ENCODE measurements at regions not wholly inside any gene's neighbourhood (a gene's known extent, or its start where the extent isn't known, plus 50 kb on each side); places are given as distances from the start of the nearest gene placed in this dataset.

GRCh38 chr14:25909045-25909747 lies 688.6 kb downstream of the NOVA1 start:
- Histone ChIP-seq H3K36me3 (ENCODE audit: control insufficient read depth in 1 of 2, insufficient read depth in 2 of 2, low read length in 2 of 2) (no peaks in the 10 kb centered on the region), H4K12ac (ENCODE audit: low read depth, low read length) (no peak overlapping the region), H2BK120ac (ENCODE audit: insufficient read depth, low read length, poor library complexity) (no peak overlapping the region), H3K14ac (ENCODE audit: low read length) (no peak overlapping the region), H3K4ac (ENCODE audit: low read depth, low read length) (no peak overlapping the region), H3K4me2 (ENCODE audit: low read length) (no peak overlapping the region), H3K27ac (ENCODE audit: low read depth, low read length) (no peak overlapping the region), H2BK12ac (ENCODE audit: low read length) (no peak overlapping the region), H3K79me1 (ENCODE audit: low read length) (no peaks in the 10 kb centered on the region), H2AK5ac (ENCODE audit: low read length) (no peak overlapping the region), H3K18ac (ENCODE audit: low read length) (no peak overlapping the region), H3K23ac (ENCODE audit: low read length) (no peak overlapping the region), H2AFZ (ENCODE audit: insufficient read depth, low read length, poor library complexity) (no peak overlapping the region), H3K4me1 (ENCODE audit: control insufficient read depth in 1 of 2, insufficient read depth in 2 of 2, low read length in 2 of 2) (no peaks in the 10 kb centered on the region), H3K9me3 (ENCODE audit: insufficient read depth, low read depth, low read length) (no peaks in the 10 kb centered on the region), H3K9ac (ENCODE audit: low read length) (no peak overlapping the region), H3K79me2 (ENCODE audit: control insufficient read depth, insufficient read depth, low read length, poor library complexity) (no peaks in the 10 kb centered on the region), H3K27me3 (ENCODE audit: insufficient read depth, low read length) (no peaks in the 10 kb centered on the region), H2BK5ac (ENCODE audit: low read depth, low read length, poor library complexity) (no peak overlapping the region), H4K91ac (ENCODE audit: low read depth, low read length) (no peak overlapping the region), H3K4me3 (ENCODE audit: low read depth, low read length) (no peak overlapping the region), H4K8ac (ENCODE audit: low read depth, low read length) (no peak overlapping the region)
- WGBS (ENCODE audit: extremely low coverage, insufficient coverage, insufficient read length): no CpG with 5 or more reads among the region's 11 CpGs
- DNase-seq: no peak

DNA sequence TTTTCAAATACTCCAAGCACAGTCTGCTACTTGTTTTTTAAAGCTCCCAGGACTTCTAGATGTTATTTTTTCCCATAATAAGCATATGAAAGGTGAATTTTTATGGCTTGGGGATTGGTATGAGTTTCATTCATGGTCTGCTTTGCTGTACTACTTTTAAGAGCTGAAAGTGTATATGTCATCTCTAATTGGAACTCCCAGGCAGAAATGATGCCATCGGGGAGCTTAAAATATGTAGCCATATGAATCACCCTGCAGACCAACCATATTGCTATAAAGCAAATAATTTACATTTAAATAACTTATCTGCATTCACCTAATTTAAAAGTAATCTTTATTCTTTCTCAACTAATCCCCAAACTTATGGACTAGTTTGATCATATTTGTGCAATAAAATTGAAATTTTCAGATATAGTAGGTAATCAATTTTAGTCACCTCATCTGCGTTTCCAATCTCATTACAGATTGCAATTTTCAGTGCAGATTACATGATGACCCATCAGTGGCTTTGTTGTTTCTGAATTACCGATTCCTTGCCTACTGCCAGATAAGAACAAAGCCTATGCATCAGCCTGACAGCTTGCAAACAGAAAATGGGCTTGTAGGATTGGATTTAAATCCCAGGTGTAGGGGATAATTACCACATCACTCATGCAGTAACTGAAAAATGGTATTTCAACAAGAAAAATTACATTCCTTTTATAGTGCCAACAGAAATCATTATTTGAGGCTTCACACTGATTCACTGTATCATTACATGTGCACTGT lies 689.4 kb downstream of the NOVA1 start:
- H3K23ac ChIP-seq (ENCODE audit: low read length): no peak overlapping the region
- H2BK12ac ChIP-seq (ENCODE audit: low read length): no peak overlapping the region
- H3K27ac ChIP-seq (ENCODE audit: low read depth, low read length): no peak overlapping the region
- no peaks in the 10 kb centered on the region for H3K79me2 ChIP-seq (ENCODE audit: control insufficient read depth, insufficient read depth, low read length, poor library complexity)
- no peak overlapping the region for H4K12ac ChIP-seq (ENCODE audit: low read depth, low read length)
- H3K79me1 ChIP-seq (ENCODE audit: low read length): no peaks in the 10 kb centered on the region
- WGBS (ENCODE audit: extremely low coverage, insufficient coverage, insufficient read length): no CpG with 5 or more reads among the region's 3 CpGs
- H4K91ac ChIP-seq (ENCODE audit: low read depth, low read length): no peak overlapping the region
- no peaks in the 10 kb centered on the region for H3K4me1 ChIP-seq (ENCODE audit: control insufficient read depth in 1 of 2, insufficient read depth in 2 of 2, low read length in 2 of 2)
- no peaks in the 10 kb centered on the region for H3K36me3 ChIP-seq (ENCODE audit: control insufficient read depth in 1 of 2, insufficient read depth in 2 of 2, low read length in 2 of 2)
- H3K9me3 ChIP-seq (ENCODE audit: insufficient read depth, low read depth, low read length): no peaks in the 10 kb centered on the region
- no peak overlapping the region for H3K4ac ChIP-seq (ENCODE audit: low read depth, low read length)
- no peak overlapping the region for H2BK5ac ChIP-seq (ENCODE audit: low read depth, low read length, poor library complexity)
- no peak overlapping the region for H2BK120ac ChIP-seq (ENCODE audit: insufficient read depth, low read length, poor library complexity)
- no peak overlapping the region for H2AFZ ChIP-seq (ENCODE audit: insufficient read depth, low read length, poor library complexity)
- H3K18ac ChIP-seq (ENCODE audit: low read length): no peak overlapping the region
- no peak overlapping the region for H2AK5ac ChIP-seq (ENCODE audit: low read length)
- H3K27me3 ChIP-seq (ENCODE audit: insufficient read depth, low read length): no peaks in the 10 kb centered on the region
- H3K4me2 ChIP-seq (ENCODE audit: low read length): no peak overlapping the region
- no peak overlapping the region for H3K4me3 ChIP-seq (ENCODE audit: low read depth, low read length)
- H3K9ac ChIP-seq (ENCODE audit: low read length): no peak overlapping the region
- no peak overlapping the region for H3K14ac ChIP-seq (ENCODE audit: low read length)
- DNase-seq: no peak
- H4K8ac ChIP-seq (ENCODE audit: low read depth, low read length): no peak overlapping the region

- no peak for DNase-seq
- no peak overlapping the region for H3K4me2 ChIP-seq (ENCODE audit: low read length)
- no peaks in the 10 kb centered on the region for H3K9me3 ChIP-seq (ENCODE audit: insufficient read depth, low read depth, low read length)
- no peak overlapping the region for H3K14ac ChIP-seq (ENCODE audit: low read length)
- H2BK12ac ChIP-seq (ENCODE audit: low read length): no peak overlapping the region
- H3K18ac ChIP-seq (ENCODE audit: low read length): no peak overlapping the region
- H2AK5ac ChIP-seq (ENCODE audit: low read length): no peak overlapping the region
- no peak overlapping the region for H4K91ac ChIP-seq (ENCODE audit: low read depth, low read length)
- H4K12ac ChIP-seq (ENCODE audit: low read depth, low read length): no peak overlapping the region
- H3K36me3 ChIP-seq (ENCODE audit: control insufficient read depth in 1 of 2, insufficient read depth in 2 of 2, low read length in 2 of 2): no peaks in the 10 kb centered on the region
- no peak overlapping the region for H3K27ac ChIP-seq (ENCODE audit: low read depth, low read length)
- no peak overlapping the region for H3K4me3 ChIP-seq (ENCODE audit: low read depth, low read length)
- H3K4me1 ChIP-seq (ENCODE audit: control insufficient read depth in 1 of 2, insufficient read depth in 2 of 2, low read length in 2 of 2): no peaks in the 10 kb centered on the region
- H4K8ac ChIP-seq (ENCODE audit: low read depth, low read length): no peak overlapping the region
- H3K79me1 ChIP-seq (ENCODE audit: low read length): no peaks in the 10 kb centered on the region
- H3K4ac ChIP-seq (ENCODE audit: low read depth, low read length): no peak overlapping the region
- H3K23ac ChIP-seq (ENCODE audit: low read length): no peak overlapping the region
- no peak overlapping the region for H2AFZ ChIP-seq (ENCODE audit: insufficient read depth, low read length, poor library complexity)
- H3K9ac ChIP-seq (ENCODE audit: low read length): no peak overlapping the region
- no peak overlapping the region for H2BK120ac ChIP-seq (ENCODE audit: insufficient read depth, low read length, poor library complexity)
- no peaks in the 10 kb centered on the region for H3K79me2 ChIP-seq (ENCODE audit: control insufficient read depth, insufficient read depth, low read length, poor library complexity)
- no peaks in the 10 kb centered on the region for H3K27me3 ChIP-seq (ENCODE audit: insufficient read depth, low read length)
- H2BK5ac ChIP-seq (ENCODE audit: low read depth, low read length, poor library complexity): no peak overlapping the region
- no CpG with 5 or more reads among the region's 3 CpGs for WGBS (ENCODE audit: extremely low coverage, insufficient coverage, insufficient read length)
Measured at GRCh38 chr14:25904446-25904845, 693.4 kb downstream of the NOVA1 start.

DNA sequence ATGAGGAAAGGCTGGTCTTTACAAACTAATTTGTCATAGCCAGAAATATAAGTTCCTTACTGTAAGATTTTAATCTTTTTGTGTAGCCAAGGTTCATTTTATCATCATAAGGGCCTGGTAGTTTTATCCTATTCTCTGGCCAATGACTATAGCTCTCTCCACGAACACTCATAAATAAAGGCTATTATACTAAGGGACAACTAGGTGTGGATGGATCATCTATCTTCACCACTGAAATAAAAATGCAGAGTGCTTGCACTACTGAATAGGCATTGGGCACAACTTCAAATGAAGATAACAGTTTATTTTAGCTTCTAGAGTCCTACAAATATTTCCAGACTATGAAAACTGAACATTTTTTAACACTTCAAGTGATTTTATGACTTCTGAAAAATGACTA lies 698.6 kb downstream of the NOVA1 start:
- no CpG with 5 or more reads among the region's 1 CpG for WGBS (ENCODE audit: extremely low coverage, insufficient coverage, insufficient read length)

More for the DNA sequence above, 698.6 kb downstream of the NOVA1 start:
- Histone ChIP-seq H3K18ac (ENCODE audit: low read length) (no peak overlapping the region), H3K4me1 (ENCODE audit: control insufficient read depth in 1 of 2, insufficient read depth in 2 of 2, low read length in 2 of 2) (no peaks in the 10 kb centered on the region), H2AK5ac (ENCODE audit: low read length) (no peak overlapping the region), H2BK12ac (ENCODE audit: low read length) (no peak overlapping the region), H3K27me3 (ENCODE audit: insufficient read depth, low read length) (no peaks in the 10 kb centered on the region), H4K91ac (ENCODE audit: low read depth, low read length) (no peak overlapping the region), H2AFZ (ENCODE audit: insufficient read depth, low read length, poor library complexity) (no peak overlapping the region), H3K14ac (ENCODE audit: low read length) (no peak overlapping the region), H3K4me3 (ENCODE audit: low read depth, low read length) (no peak overlapping the region), H3K79me1 (ENCODE audit: low read length) (no peaks in the 10 kb centered on the region), H3K23ac (ENCODE audit: low read length) (no peak overlapping the region), H2BK5ac (ENCODE audit: low read depth, low read length, poor library complexity) (no peak overlapping the region), H3K4ac (ENCODE audit: low read depth, low read length) (no peak overlapping the region), H3K9me3 (ENCODE audit: insufficient read depth, low read depth, low read length) (no peaks in the 10 kb centered on the region), H4K12ac (ENCODE audit: low read depth, low read length) (no peak overlapping the region), H3K36me3 (ENCODE audit: control insufficient read depth in 1 of 2, insufficient read depth in 2 of 2, low read length in 2 of 2) (no peaks in the 10 kb centered on the region), H4K8ac (ENCODE audit: low read depth, low read length) (no peak overlapping the region), H3K4me2 (ENCODE audit: low read length) (no peak overlapping the region), H3K27ac (ENCODE audit: low read depth, low read length) (no peak overlapping the region), H3K9ac (ENCODE audit: low read length) (no peak overlapping the region), H3K79me2 (ENCODE audit: control insufficient read depth, insufficient read depth, low read length, poor library complexity) (no peaks in the 10 kb centered on the region), H2BK120ac (ENCODE audit: insufficient read depth, low read length, poor library complexity) (no peak overlapping the region)
- DNase-seq: no peak
